GM12878 (cell line): ENCODE measurements at regions not wholly inside any gene's neighbourhood (a gene's known extent, or its start where the extent isn't known, plus 50 kb on each side); places are given as distances from the start of the nearest gene placed in this dataset.

Source experiments
- ATAC-seq: fragments of 200-7000 bp; cut with Tn5 transposase; 3 replicates; pipeline ENCODE4 v1.9.1; 2020; ENCODE audit warnings: mild to moderate bottlenecking, moderate library complexity
- BruUV-seq: library from RNA; stranded (reverse); fragments of 400-500 nt; replicated peaks from 2 replicates; lab custom pipeline; 2021; lab: Mats Ljungman, UMichigan
- CTCF ChIA-PET: fragments of 300-600 bp; sonication (Branson Sonifier 250); formaldehyde crosslinking; extraction: SDS; loops from one replicate; lab custom pipeline; 2021; ENCODE audit warnings: inconsistent platforms; lab: Yijun Ruan, JAX
- POLR2A ChIA-PET: fragments of 350-600 bp; formaldehyde crosslinking; extraction: SDS; loops from one replicate; lab custom pipeline; 2021; ENCODE audit warnings: inconsistent platforms; lab: Charles Lee
- RAD21 ChIA-PET: fragments of 300-600 bp; sonication (Branson Sonifier 250); formaldehyde crosslinking; loops from one replicate; lab custom pipeline; 2023; ENCODE audit warnings: antibody characterized with exemption; ENCODE audit not compliant: unreplicated experiment; lab: Charles Lee
- SMC1A ChIA-PET: fragments of 300-600 bp; sonication (Branson Sonifier 250); formaldehyde crosslinking; loops from one replicate; lab custom pipeline; 2023; ENCODE audit not compliant: unreplicated experiment, uncharacterized antibody; lab: Charles Lee
- DNase-seq: peaks from one replicate; pipeline ENCODE4 v3.0.0-alpha.2; 2011; ENCODE audit warnings: low read depth, low spot score
- FAIRE-seq: peaks from 3 replicates; lab custom pipeline; 2011; peaks lifted over from hg19 to GRCh38; lab: Jason Lieb, UNC
- H2AFZ ChIP-seq: 2 replicates; pipeline ENCODE4 v1.6.0; 2011; ENCODE audit warnings: low read depth, low read length, control low read depth; ENCODE audit not compliant: control insufficient read depth
- H3K27ac ChIP-seq: 2 replicates; pipeline ENCODE4 v1.5.1; 2011; ENCODE audit warnings: control low read depth; ENCODE audit not compliant: control insufficient read depth, insufficient read depth
- H3K27me3 ChIP-seq, 2 experiments: replicated peaks in 1 of 2; 2 replicates each; pipeline versions ENCODE4 v1.6.0 to v1.6.1; 2011; ENCODE audit warnings: low read length in 1 of 2; ENCODE audit not compliant: control insufficient read depth in 2 of 2, insufficient read depth in 2 of 2
- H3K36me3 ChIP-seq, 2 experiments: 2 replicates each; pipeline ENCODE4 v1.5.1; 2011; ENCODE audit warnings: low read length in 1 of 2; ENCODE audit not compliant: control insufficient read depth in 2 of 2, insufficient read depth in 2 of 2
- H3K4me1 ChIP-seq: 2 replicates; pipeline ENCODE4 v1.6.1; 2011; ENCODE audit warnings: mild to moderate bottlenecking, low read length, moderate library complexity, mixed read lengths; ENCODE audit not compliant: control insufficient read depth, insufficient read depth
- H3K4me2 ChIP-seq: 2 replicates; pipeline ENCODE4 v1.6.0; 2011; ENCODE audit warnings: control low read depth; ENCODE audit not compliant: control insufficient read depth, insufficient read depth
- H3K4me3 ChIP-seq: fragments of 200-600 bp; sonication (generic); 2 replicates; pipeline ENCODE4 v1.5.1; 2016
- H3K79me2 ChIP-seq: 2 replicates; pipeline ENCODE4 v1.6.0; 2011; ENCODE audit warnings: low read length; ENCODE audit not compliant: control insufficient read depth, insufficient read depth
- H3K9ac ChIP-seq: 2 replicates; pipeline ENCODE4 v1.8.0; 2011; ENCODE audit warnings: low read length, control low read depth, mixed read lengths; ENCODE audit not compliant: control insufficient read depth, insufficient read depth
- H3K9me3 ChIP-seq: replicated peaks from 3 replicates; pipeline ENCODE4 v1.5.1; 2011; ENCODE audit warnings: mild to moderate bottlenecking, low read length; ENCODE audit not compliant: control insufficient read depth, insufficient read depth
- H4K20me1 ChIP-seq: 2 replicates; pipeline ENCODE4 v1.6.0; 2011; ENCODE audit not compliant: control insufficient read depth, insufficient read depth
- ATF2 ChIP-seq: IDR thresholded peaks from 2 replicates; pipeline ENCODE4 v1.6.1; 2012; ENCODE audit warnings: low read length, inconsistent platforms
- CBFB ChIP-seq: IDR thresholded peaks from 2 replicates; pipeline ENCODE4 v1.6.1; 2016; ENCODE audit warnings: antibody characterized with exemption, low read depth
- CHD2 ChIP-seq: IDR thresholded peaks from 2 replicates; pipeline ENCODE4 v1.6.1; 2011; ENCODE audit warnings: low read depth, low read length, improper control_type of control experiment, borderline replicate concordance
- DPF2 ChIP-seq: fragments of 450-650 bp; IDR thresholded peaks from 2 replicates; pipeline ENCODE4 v1.6.1; 2017; ENCODE audit warnings: mild to moderate bottlenecking
- IRF3 ChIP-seq: fragments of 450-650 bp; IDR thresholded peaks from 2 replicates; pipeline ENCODE4 v1.6.1; 2014; ENCODE audit warnings: mild to moderate bottlenecking
- NKRF ChIP-seq: fragments of 450-650 bp; conservative IDR thresholded peaks from 2 replicates; pipeline ENCODE4 v1.6.1; 2017; ENCODE audit warnings: mild to moderate bottlenecking, moderate library complexity
- PRDM15 ChIP-seq: fragments of 450-650 bp; formaldehyde crosslinking; IDR thresholded peaks from 2 replicates; pipeline ENCODE4 v1.4.0; 2020; ENCODE audit warnings: mild to moderate bottlenecking, moderate library complexity
- ZBED1 ChIP-seq: IDR thresholded peaks from 2 replicates; pipeline ENCODE4 v1.6.1; 2016; ENCODE audit warnings: borderline replicate concordance
- ZBTB11 ChIP-seq: fragments of 450-650 bp; formaldehyde crosslinking; IDR thresholded peaks from 2 replicates; pipeline ENCODE4 v1.5.0; 2022; ENCODE audit warnings: mild to moderate bottlenecking, missing genetic modification characterization
- ZNF274 ChIP-seq: IDR thresholded peaks from one replicate; pipeline ENCODE4 v1.8.0; 2011; ENCODE audit not compliant: insufficient read length, insufficient read depth
- WGBS: methylation state at CpG from one replicate; pipeline ENCODE4 v1.1.6; 2016; ENCODE audit warnings: low lambda C conversion rate; ENCODE audit not compliant: insufficient replicate concordance, insufficient coverage; ENCODE audit errors: missing lambda C conversion rate; 5-methylcytosine and 5-hydroxymethylcytosine counted together
- in situ Hi-C: fragments of 300-500 bp; cut with MboI; formaldehyde crosslinking; loops from 9 replicates; pipeline ENCODE4 v1.14.3; 2018; ENCODE audit warnings: mixed read lengths
- intact Hi-C: fragments of 100-400 bp; cut with micrococcal nuclease; formaldehyde crosslinking; loops from one replicate; pipeline ENCODE4 v1.14.2; 2022; ENCODE audit not compliant: unreplicated experiment

GRCh38 chr10:11687779-11688447 is 54.3 kb upstream of the ECHDC3 start:
- SMC1A ChIA-PET: interaction anchor here (0.6 to 2.0 kb wide), 2 partner anchors 7 to 172 kb away, joined by 3 to 5 read pairs; no protein-coding TSS in a partner anchor
- no peaks in the 10 kb centered on the region for H3K27me3 ChIP-seq
- WGBS: 91% methylated on average over 8 of the region's 8 CpGs
- H3K4me3 ChIP-seq: no peak overlapping the region
- intact Hi-C loops (loop anchor here (10.0 kb wide), 1 partner anchor 513 kb away; no protein-coding TSS in a partner anchor), in situ Hi-C loops (loop anchor here (10.0 kb wide), 1 partner anchor 513 kb away; no protein-coding TSS in a partner anchor)
- no TSS peak for BruUV-seq
- CTCF ChIA-PET: interaction anchor here (0.8 kb wide), 1 partner anchor 37 kb away, joined by 3 read pairs; no protein-coding TSS in a partner anchor
- POLR2A ChIA-PET: no interaction called here
- H3K36me3 ChIP-seq: no peaks in the 10 kb centered on the region
- H4K20me1 ChIP-seq: no peaks in the 10 kb centered on the region
- no peak for DNase-seq
- no peaks in the 10 kb centered on the region for H3K9me3 ChIP-seq
- no peak for ATAC-seq
- H3K9ac ChIP-seq: no peak overlapping the region
- H3K4me2 ChIP-seq: no peak overlapping the region
- no peak for FAIRE-seq
- H3K27ac ChIP-seq: no peak overlapping the region
- no peak overlapping the region for H2AFZ ChIP-seq
- H3K79me2 ChIP-seq: peaks cover 8% of the 10 kb centered on the region
- RAD21 ChIA-PET: no interaction called here
- peaks cover 27% of the 10 kb centered on the region for H3K4me1 ChIP-seq
- TF ChIP-seq IRF3: no peak
- TF ChIP-seq CHD2: no peak
- TF ChIP-seq ZBTB11: no peak
- no peak for TF ChIP-seq PRDM15 (CRISPR knock-in tag)
- no peak for TF ChIP-seq DPF2
- TF ChIP-seq NKRF: no peak
- no peak for TF ChIP-seq ATF2
- TF ChIP-seq ZBED1: no peak
- TF ChIP-seq CBFB: no peak
- no peak for TF ChIP-seq ZNF274
